Endothelial cell (in vitro differentiated cells): ENCODE measurements at regions not wholly inside any gene's neighbourhood (a gene's known extent, or its start where the extent isn't known, plus 50 kb on each side); places are given as distances from the start of the nearest gene placed in this dataset.
"Not testable (repeated sequence)": the region's sequence is repeated elsewhere in the genome, so short reads cannot be mapped to it uniquely, and the experiment has no call there.

ENCODE experiments used
- DNase-seq: peaks from one replicate; pipeline ENCODE4 v3.0.0; 2021; ENCODE audit warnings: low spot score
- H3K27ac Mint-ChIP-seq: one replicate; pipeline ENCODE4 v1.8.0; 2021; ENCODE audit warnings: mixed read lengths, inconsistent platforms; ENCODE audit not compliant: unreplicated experiment
- H3K27me3 Mint-ChIP-seq: one replicate; pipeline ENCODE4 v1.8.0; 2021; ENCODE audit warnings: mild to moderate bottlenecking, moderate library complexity, mixed read lengths, inconsistent platforms; ENCODE audit not compliant: unreplicated experiment
- H3K36me3 Mint-ChIP-seq: one replicate; pipeline ENCODE4 v1.8.0; 2021; ENCODE audit warnings: mild to moderate bottlenecking, low read depth, mixed read lengths, inconsistent platforms; ENCODE audit not compliant: unreplicated experiment
- H3K4me1 Mint-ChIP-seq: one replicate; pipeline ENCODE4 v1.8.0; 2021; ENCODE audit warnings: mild to moderate bottlenecking, mixed read lengths, inconsistent platforms; ENCODE audit not compliant: unreplicated experiment
- H3K4me3 Mint-ChIP-seq: one replicate; pipeline ENCODE4 v1.8.0; 2021; ENCODE audit warnings: mild to moderate bottlenecking, mixed read lengths, inconsistent platforms; ENCODE audit not compliant: unreplicated experiment
- H3K9me3 Mint-ChIP-seq: one replicate; pipeline ENCODE4 v1.8.0; 2021; ENCODE audit warnings: mixed read lengths, inconsistent platforms; ENCODE audit not compliant: unreplicated experiment
- CTCF ChIP-seq: fragments of 200-600 bp; sonication (generic); IDR thresholded peaks from one replicate; pipeline ENCODE4 v1.5.0; 2021; ENCODE audit warnings: antibody characterized with exemption; ENCODE audit not compliant: unreplicated experiment

DNA sequence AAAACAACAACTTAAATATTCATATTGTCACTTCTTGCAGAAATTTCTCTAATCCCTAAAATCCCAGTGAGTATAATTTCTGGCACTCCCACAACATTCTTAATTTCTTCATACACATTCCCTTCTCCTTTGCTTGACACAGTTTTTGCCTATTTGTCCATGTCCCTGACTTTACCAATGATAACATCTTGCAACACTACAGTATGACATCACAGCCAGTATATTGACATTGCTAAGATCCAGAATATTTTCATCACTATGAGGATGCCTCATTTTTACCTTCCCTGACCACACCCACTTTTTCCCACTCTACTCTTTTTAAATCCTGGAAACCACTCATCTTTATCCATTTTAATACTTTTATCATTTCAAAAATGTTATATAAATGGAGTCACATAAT lies 292.3 kb upstream of the GK2 start:
- Mint-ChIP-seq H3K36me3 (peaks cover 5% of the 10 kb centered on the region), H3K4me1 (no peaks in the 10 kb centered on the region)
- TF ChIP-seq CTCF, result no peak

GRCh38 chr4:79697444-79697843 lies 289.4 kb upstream of the GK2 start:
- peaks cover 7% of the 10 kb centered on the region for H3K36me3 Mint-ChIP-seq
- no peak for DNase-seq
- H3K27me3 Mint-ChIP-seq, result no peaks in the 10 kb centered on the region
- TF ChIP-seq CTCF, result no peak
- no peak overlapping the region for H3K4me3 Mint-ChIP-seq
- H3K9me3 Mint-ChIP-seq, result peaks cover 7% of the 10 kb centered on the region
- H3K4me1 Mint-ChIP-seq, result no peaks in the 10 kb centered on the region
- H3K27ac Mint-ChIP-seq, result no peak overlapping the region

More for the DNA sequence above, 292.3 kb upstream of the GK2 start:
- Mint-ChIP-seq H3K27ac (no peak overlapping the region), H3K27me3 (no peaks in the 10 kb centered on the region), H3K9me3 (peaks cover 5% of the 10 kb centered on the region), H3K4me3 (no peak overlapping the region)
- no peak for DNase-seq

DNA sequence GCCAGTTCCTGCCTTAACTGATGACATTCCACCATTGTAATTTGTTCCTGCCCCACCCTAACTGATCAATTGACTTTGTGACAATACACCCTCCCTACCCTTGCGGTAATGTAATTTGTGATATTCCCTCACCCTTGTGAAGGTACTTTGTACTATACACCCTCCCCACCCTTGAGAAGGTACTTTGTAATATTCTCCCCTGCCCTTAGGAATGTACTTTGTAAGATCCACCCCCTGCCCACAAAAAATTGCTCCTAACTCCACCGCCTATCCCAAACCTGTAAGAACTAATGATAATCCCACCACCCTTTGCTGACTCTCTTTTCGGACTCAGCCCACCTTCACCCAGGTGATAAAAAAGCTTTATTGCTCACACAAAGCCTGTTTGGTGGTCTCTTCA lies 288.5 kb upstream of the GK2 start:
- not testable (repeated sequence) for H3K9me3 Mint-ChIP-seq, H3K27me3 Mint-ChIP-seq, H3K36me3 Mint-ChIP-seq, DNase-seq, H3K27ac Mint-ChIP-seq, H3K4me1 Mint-ChIP-seq, H3K4me3 Mint-ChIP-seq

DNA sequence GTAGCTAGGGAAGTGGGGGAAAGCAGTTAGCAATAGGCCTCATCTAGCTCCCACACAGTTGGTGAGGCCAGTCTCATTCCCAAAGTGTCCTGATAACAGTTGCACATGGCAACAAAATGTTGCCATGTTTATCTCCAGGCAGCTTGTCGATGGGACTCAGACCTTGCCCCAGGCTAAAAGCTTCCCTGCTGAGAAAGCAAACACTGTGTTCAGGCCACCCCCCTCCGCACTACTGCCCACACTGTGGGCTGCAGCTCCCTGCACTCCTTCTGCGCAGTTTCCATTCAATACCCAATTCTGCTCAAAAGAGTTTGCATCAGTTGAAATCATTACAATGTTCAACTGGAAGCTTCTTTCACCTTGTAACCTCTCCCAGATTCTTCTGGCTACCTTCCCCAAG lies 287.8 kb upstream of the GK2 start:
- no peak for DNase-seq
- H3K4me3 Mint-ChIP-seq, result no peak overlapping the region

GRCh38 chr4:79689740-79690139 lies 281.7 kb upstream of the GK2 start:
- peaks cover 6% of the 10 kb centered on the region for H3K4me1 Mint-ChIP-seq
- peaks cover 2% of the 10 kb centered on the region for H3K27me3 Mint-ChIP-seq
- peaks cover 2% of the 10 kb centered on the region for H3K9me3 Mint-ChIP-seq
- DNase-seq, result no peak
- H3K27ac Mint-ChIP-seq, result no peak overlapping the region
- no peak for TF ChIP-seq CTCF
- H3K4me3 Mint-ChIP-seq, result no peak overlapping the region
- peaks cover 2% of the 10 kb centered on the region for H3K36me3 Mint-ChIP-seq

More for the DNA sequence above, 287.8 kb upstream of the GK2 start:
- Mint-ChIP-seq H3K9me3 (peaks cover 7% of the 10 kb centered on the region), H3K27me3 (no peaks in the 10 kb centered on the region), H3K27ac (no peak overlapping the region), H3K36me3 (peaks cover 7% of the 10 kb centered on the region), H3K4me1 (no peaks in the 10 kb centered on the region)
- no peak for TF ChIP-seq CTCF

- no peak for DNase-seq
- no peak for TF ChIP-seq CTCF
These were observed 280.7 kb upstream of the GK2 start for GRCh38 chr4:79688691-79689090.

More at GRCh38 chr4:79688691-79689090, 280.7 kb upstream of the GK2 start:
- no peaks in the 10 kb centered on the region for H3K36me3 Mint-ChIP-seq
- H3K4me1 Mint-ChIP-seq, result peaks cover 13% of the 10 kb centered on the region
- H3K27ac Mint-ChIP-seq, result no peak overlapping the region
- H3K4me3 Mint-ChIP-seq, result no peak overlapping the region
- H3K9me3 Mint-ChIP-seq, result no peaks in the 10 kb centered on the region
- peaks cover 2% of the 10 kb centered on the region for H3K27me3 Mint-ChIP-seq
